ENCODE measurements at regions not wholly inside any gene's neighbourhood (a gene's known extent, or its start where the extent isn't known, plus 50 kb on each side); places are given as distances from the start of the nearest gene placed in this dataset.

DNA sequence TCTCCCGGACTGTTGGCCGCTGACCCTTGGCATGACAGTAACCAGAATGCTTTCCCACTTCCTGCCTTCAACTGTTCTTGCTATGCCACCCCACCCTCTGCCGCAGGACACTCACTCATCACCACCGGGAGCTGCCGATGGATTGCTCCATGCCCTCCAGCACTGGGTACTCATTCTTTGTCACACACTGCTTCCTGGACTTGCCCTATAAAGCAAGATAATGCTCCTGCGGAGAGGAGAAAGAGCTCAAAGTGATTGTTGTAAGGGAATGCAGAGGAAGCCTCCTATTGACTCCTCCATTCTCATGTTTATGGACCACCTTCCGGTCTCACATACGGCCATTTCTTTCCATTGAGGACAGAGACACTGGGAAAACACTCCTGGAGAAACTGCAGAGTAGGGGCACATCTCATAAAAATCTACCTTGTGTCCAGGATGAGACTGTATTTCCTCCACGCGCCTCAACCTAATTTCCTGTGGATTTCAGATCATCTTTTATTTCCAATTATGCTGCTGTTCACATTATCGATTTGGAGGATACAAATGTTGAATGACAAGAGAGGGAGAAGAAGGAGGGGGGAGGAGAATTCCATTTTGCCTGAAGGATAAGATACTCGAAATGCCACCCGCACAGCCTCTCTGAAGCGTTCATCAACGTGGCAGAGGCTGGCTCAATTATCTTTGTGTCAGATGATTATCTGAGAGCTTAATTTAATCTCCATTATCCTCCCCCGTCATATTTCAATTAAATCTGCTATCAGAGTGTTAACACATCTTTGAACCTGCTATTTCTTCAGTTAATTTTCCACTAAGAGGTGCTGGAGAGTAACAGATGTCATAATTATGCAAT, 486.1 kb upstream of the SALL1 start:
- no peak for DNase-seq

DNA sequence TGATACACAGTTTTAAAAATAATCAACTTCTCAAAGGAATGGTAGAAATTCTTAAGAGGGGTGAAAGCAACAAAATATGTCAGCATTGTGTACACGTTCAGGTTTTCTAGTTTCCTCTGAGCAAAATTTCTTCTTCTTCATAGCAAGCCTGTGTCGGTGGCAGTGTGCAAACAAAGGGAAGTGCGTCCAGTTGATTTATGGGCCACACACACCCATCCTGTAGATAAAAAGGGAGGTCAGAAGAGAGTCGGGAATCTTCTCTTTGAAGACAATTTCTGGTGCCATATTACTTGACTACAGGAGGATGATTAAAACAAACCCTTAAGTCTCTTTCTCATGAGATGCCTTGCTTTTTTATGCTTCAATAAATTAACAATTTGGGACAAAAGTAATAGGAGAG, 484.1 kb upstream of the SALL1 start:
- no peak for DNase-seq

DNA sequence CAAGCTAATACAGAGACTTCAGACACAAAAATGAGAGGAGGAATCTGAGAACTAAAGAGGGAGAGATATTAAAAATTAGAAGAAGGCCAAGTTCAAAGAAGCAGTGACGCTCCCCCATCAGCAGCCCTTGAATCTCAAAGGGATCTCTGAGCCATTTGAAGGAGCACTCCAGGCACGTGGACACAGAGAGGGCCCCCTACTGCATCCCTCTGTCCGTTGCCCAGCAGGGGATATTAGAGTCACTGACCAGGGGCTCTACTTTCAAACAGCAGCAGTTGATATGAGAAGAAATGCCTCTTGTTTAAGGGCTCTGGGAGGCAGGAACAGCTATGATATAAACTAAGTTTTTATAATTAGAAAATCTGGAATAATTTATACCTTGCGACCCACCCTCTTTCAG, 479.0 kb upstream of the SALL1 start:
- DNase-seq: no peak

DNA sequence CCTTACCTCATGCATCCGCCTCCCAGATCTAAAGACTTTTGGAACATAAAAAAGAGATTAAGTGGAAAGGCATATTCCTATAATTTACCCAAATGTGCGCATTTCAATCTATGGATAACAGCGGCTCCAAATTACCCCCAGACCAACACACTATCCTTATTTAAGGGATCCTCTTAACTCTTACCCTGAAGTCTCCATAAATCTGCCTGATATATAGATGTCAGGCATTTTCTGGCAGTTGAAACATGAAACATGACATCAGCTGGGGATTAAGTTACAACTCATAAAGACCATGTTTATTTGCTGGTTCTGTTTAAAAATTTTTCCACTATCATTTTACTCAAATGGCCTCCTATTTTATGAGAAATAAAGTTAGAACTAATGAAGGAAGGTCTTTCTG, 478.5 kb upstream of the SALL1 start:
- no peak for DNase-seq

DNA sequence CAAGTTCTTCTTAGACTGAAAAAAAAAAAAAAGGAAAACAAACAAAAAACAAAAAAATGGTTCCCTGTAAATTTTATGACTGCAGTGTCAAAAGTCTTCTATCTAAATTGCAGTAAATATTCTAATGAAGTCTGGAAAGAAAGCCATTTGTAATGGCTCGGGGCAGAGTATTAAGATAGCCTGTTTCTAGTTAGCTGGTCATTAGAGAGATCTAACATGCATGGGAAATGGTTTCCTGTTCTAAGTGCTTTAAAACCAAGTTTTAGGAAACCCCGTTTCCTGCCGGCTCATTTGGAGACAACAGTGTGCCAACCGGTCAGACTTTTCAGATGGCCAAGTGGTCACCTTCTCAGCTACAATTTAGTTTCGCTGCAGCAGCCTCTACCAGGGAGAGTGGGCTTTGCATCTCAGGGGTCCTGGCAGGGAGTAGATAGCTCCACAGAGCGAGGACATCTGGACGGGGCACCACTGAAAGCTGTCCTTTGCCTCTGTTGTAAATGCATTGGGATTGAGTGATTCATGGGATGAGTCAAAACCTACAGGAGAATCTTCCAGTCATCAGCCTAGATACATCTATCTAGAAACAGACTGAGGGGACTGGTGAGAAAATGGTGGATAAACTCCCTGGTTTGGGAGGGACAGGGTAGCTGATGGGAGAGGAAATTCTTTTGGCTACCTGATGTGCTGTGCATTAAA, 473.2 kb upstream of the SALL1 start:
- no peak for DNase-seq

DNA sequence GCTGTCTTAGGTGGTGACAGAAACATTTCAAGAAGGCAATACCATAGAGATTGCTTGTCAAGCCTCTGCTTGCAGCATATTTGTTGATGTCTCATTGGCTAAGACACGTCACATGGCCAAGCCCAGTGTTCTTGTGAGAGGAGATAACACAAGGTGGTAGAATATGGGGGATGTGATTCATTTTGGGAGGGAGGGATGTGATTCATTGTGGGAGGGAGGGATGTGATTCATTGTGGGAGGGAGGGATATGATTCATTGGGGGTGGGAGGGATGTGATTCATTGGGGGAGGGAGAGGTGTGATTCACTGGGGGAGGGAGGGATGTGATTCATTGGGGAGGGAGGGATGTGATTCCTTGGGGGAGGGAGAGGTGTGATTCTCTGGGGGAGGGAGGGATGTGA, 470.5 kb upstream of the SALL1 start:
- DNase-seq: no peak

DNA sequence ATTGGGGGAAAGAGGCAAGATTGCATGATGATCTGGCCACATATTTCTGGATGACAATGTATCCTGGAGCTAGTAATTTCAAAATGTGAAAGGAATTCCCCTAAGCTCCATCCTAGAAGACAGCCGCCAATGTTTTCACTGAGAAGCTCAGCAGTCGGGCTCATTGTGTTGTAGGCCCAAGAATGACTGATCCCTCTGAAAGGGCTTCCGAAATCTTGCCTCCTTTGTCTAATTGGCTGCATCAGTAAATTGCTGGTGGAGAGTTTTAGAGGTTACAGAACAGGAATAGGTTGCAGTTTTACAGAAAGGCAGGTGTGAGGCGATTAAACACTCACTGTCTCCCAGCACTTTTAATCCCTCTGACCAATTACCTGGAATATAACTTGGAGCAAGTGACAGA, 464.1 kb upstream of the SALL1 start:
- DNase-seq: no peak

DNA sequence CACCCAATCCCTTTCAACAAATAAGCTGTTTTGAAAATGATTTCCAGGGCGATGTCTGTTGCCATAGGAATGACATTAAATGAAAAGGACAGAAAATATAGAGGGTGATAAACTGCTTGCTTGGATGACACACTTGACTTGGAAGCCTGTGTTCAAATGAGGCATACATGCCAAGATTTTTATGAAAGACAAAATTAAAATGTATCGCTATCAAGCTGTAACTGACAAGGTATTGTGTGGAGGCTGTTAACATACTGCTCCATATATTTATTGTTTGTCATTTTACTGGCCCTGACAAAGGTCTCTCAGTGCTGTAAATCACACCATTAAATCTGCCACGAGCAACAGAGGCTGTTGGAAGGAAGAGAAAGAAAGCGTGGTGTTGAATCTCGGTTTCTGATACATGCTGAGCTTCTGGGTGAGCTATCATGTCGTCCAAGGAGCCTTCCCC, 456.2 kb upstream of the SALL1 start:
- DNase-seq: no peak

DNA sequence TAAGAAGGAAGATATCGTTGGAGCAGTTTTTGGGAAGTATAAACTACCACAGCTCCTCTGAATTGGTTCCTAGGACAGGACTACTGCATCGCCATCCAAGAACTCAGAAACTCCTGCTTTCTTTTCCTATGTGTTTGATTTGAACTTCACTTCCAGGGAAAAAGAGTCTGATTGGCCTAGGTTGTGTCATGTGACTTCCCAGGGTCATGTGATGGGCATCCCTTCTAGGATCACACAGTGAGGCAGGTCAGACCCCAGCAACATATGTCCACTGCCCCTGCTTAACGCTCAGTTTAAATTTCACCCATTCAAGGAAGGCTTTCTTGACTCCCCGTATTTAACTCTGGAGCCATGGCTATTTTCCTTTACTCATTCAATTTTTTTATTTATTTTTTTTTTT, 445.2 kb upstream of the SALL1 start:
- DNase-seq: no peak

DNA sequence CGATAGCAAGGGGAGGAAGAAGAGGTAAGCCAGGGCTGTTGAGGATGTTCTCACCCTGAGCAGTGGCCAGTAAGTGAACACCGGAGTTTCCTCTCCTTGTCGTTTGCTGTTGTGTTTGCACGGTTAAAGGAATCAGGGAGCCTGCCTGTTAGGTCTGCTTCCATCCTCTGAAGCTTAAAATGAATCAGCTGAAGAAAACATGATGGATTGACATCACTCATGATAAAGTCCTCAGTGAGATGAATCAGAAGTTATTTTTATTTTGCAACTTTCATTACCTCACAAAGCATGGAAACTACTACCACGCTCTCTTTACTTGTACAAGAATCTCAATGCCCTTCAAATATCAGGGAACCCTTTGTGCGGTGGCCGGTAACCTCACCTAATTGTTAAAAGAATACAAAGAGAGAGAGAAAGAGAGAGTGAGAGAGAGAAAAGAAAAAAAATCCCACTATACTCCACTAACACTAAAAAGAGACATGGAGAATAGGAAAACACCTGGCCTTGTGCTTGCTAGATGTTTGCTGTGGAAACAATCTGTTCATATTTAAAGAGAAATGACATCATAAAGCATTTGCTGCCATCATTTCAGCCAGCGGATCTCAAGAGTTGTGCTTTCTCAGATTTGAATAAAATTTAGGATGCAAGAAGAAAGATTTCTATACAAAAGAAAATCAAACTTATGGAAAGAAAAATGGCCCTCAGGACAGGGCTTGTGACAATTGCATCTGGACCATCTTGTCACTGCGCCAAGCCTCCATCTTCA, 441.6 kb upstream of the SALL1 start:
- DNase-seq: no peak

DNA sequence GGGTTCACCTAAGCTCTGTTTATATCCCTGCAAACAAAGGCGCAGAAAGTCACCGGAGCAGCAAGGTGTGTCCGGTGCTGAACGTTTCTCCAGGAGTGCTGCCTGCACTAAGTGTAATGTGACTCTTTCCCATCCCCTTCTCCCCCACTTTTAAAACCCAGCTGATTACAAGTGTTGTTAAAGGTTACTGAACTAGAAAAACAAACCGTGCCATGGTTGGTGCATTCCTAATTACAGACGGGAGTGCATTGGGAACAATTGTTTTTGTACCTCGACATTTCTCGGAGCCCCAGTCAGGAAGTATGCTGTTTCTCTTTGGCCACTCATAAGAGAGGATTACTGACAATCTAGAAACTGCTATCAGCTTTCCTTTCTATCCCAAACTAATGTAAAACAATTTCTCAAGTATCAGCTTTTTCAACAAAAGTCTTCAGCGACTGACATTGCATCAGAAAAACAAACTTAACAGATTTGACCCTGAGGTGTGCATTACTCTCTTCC, 441.0 kb upstream of the SALL1 start:
- no peak for DNase-seq

DNA sequence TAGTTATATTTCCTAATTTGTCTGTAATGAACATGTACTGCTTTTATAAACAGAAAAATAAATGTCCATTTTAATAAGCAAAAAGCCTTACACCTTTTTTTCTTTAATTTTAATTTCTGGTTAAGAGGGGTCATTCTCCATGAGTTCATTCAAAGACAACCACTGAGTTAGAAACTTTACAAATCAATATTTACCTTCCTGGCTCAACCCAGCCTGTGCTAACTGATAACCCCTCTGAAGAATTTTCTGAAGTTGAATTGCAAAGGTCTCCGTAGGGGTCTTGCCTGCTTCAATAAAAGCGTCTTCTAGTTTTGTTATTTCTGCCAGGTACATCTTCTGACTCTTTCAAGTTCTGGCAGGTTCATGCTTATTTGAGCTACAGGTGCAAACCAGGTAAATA, 440.4 kb upstream of the SALL1 start:
- DNase-seq: no peak

DNA sequence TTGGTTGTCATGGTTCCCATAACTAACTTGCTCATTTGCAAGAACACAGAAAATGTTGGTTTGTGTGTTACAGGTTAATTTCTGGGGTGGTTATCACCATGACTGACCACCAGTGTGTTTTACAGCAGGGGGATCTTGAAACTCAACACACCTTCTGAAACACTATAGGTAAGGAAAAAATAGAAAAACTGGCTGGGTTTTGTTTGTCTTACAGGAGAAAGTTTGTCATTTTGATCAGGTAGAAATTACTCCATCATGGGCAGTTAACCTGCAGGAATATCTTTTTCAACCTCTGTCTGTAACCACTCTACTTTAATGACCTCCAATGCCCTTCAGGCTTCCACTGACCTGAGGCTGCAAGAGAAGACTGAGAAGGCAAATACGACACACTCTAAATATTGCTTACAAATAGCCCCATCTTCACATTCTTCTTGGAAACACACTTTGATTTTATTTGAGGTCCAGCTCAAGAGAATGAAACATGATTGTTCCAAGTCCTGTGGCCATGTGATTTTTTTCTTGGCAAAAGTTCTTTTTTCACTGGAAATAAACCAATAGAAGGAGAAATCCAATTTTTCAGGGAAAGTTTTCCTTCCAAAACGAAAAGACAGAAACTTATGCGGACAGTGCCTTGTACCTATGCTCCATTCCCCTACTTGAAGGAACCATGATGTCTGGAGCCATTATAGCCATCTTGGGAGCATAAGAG, 428.7 kb upstream of the SALL1 start:
- no peak for DNase-seq

DNA sequence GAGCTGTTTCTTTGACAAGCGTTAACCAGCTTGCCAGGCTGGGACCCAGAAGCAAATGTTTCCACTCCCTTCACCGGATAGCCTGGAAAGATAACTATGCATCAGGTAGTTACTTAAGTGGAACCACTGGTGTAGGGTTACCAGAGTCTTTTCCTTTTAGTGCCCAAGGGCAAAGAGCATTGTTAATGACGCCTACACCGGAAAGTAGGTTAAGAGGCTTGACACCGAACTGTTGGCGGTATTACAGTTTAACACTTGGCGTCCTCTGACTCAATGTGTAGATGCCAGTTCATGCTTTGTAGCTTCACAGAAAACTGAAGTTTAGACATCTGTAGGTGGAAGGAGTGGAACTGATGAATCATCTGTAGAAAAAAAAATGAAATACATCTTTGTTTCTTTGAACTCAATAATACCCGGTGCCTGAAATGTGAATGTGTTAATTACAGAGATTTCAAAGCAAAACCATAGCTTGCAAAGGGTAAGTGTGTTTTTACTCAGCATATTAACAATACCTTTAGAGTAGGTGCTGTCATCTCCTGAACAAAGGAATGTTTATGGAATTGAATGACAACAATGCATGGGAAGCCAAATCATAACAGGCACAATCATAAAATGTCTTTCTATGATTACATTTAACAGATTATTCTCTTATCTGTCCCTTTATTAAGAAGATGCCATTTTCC, 426.7 kb upstream of the SALL1 start:
- no peak for DNase-seq

DNA sequence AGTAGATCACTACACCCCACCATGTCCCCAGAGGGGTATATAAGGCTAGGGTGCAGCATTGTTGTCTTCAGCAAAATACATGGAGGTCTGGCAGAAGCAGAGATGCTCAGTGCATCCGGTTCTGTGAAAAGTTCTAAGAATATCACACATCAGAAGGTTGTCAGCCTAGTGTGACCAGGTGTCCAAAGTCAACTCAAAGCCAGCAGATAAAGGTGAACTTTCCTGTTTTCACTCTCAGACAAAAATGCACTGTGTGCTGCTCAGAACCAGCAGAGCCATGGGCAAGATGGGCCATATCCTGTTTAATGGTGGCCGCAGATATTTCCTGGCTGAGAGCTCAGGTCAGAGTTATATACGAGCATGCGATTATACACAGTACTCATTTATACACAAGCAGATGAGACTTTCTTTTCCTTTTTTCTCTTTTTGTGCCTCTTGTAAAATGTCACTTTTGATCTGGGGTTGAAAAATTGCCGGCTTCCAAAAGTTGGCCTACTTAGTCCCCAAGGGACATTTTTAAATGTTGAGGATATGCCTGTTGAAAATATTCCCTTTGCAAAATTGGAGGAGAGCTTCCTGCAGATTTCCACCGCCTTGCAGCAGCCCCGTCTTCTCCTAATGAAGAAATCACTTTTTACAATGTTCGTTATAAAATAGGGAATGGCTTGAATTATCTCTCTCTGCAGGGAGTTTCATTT, 425.6 kb upstream of the SALL1 start:
- DNase-seq: no peak

DNA sequence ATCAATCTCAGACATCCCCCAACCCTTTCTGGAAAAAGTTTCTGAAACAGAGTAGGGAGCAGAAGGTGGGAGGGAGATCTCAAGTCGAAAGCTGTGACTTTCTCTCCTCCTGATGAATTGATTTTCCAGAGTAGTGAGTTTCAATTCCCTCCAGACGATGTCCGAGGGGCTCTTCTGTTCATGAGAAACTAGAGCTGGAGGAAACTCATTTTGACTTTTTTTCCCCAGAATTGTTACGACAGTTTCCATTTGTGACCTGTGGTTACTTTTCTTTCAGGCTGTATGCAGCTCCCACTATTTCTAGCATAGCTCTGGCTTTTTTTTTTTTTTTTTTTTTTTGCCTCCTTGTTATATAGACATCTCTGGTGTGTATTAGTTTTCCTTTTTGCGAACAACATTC, 422.1 kb upstream of the SALL1 start:
- no peak for DNase-seq

DNA sequence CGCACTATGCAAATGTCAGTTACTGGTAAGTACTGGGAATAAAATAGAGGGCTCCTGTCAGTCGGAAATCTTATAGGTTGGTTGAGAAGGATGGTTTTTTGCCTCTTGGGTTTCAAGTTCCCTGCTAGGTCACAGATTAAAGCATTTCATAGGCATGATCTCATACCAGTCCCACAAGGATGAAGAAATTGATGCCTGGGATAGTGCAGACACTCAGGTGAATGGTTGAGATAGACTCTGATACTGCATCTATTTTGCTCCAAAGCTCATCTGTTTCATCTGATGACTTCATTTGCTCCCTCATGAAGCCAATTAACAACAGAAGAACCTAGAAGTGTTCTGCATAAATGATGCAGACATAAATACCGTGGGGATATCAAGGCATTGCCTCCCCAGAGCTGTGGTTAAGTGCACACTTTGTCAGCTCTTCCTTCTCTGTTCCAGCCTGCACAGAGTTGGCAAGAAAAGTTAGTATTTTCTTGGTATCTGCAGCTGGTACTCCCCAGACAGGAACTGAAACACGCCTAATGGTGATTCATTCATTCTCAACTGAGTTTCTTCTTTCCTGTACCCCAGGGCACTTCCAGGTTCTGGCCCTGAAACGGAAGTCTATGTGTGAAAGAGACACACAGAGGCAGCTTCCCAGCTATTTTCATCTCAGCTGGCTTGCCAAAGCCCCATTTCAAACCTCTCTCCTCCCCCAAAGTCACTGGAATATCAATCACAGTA, 418.3 kb upstream of the SALL1 start:
- no peak for DNase-seq

DNA sequence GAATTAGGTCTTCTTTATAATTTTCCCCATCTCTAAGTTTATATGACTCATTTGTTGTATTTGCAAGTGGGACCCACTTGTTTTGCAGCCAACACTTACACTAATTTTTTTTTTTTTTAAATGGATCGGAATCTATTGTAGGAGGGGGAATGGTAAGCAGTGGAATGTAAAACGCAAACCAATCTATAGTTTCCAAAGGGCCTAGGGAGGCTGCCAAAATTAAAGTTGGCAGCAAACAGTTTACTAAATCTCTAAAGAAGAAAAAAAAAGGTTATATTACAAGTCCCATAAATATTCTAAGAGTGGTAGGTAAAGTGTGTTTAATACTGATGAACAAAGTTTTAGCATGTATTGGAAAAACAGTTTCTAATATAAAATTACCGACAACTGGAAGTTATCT, 416.8 kb upstream of the SALL1 start:
- DNase-seq: no peak

DNA sequence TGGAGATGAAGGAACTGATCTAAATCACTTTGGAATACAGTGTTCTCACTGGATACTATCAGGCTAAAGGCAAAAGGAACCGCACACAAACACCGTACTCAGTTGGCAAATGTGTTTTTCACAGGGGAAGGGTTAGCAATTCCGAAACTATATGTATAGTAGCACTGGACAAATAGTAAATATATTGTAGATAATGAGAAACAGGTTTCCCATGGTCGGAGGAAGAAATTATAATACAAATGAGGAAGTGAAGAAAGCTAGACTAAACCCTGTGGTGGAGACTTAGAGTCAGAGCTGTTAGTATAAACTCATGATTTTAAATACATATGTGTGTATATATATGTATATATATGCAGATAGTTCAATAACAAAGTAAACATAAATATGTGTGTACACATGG, 414.1 kb upstream of the SALL1 start:
- DNase-seq: no peak

DNA sequence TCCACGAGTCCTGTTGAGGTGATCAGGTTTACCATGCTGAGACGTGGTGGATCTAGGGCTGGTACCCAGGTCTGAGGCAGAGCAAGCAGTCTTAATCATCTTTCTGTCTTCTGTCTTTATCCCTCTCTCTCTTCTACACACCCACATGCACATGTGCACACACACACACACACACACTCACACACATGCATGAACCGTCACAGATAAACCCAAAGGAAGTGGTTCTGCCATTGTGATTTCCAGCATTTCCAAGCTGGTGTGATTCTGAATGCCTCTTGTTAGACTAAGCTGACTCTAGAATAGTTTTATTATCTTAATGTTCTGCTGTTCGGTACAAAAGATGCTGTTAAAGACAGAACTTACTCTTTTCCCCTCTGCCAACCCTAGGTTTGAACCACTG, 411.8 kb upstream of the SALL1 start:
- no peak for DNase-seq

DNA sequence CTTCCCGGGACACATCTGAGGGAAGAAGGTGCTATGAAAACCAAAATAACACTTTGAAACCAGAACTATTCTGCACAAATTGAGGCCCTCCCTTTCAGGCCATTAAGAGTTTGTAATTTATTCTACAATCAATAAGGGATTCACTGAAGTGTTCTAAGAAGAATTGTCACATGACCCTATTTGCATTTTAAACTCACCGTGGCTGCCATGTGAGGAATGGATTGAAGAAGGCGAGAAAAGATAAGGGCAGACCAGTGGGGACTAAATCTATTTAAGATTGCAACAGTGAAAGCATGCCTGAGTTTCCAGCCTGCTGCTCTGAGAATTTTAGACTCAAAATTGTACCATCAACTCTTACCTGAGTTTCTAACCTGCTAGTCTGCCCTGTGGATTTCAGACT, 408.8 kb upstream of the SALL1 start:
- DNase-seq: no peak
